Activated CD4-positive, alpha-beta T cell treated with anti-CD3 and anti-CD28 coated beads, Interleukin-10, Interleukin-2, amounts not matched to agents 100 ng/mL and 50 ng/mL, durations not matched to agents 16 hours and 8 hours (primary cell): ENCODE measurements at regions not wholly inside any gene's neighbourhood (a gene's known extent, or its start where the extent isn't known, plus 50 kb on each side); places are given as distances from the start of the nearest gene placed in this dataset.

Experiments used
- DNase-seq: peaks from one replicate; pipeline ENCODE4 v3.0.0-alpha.2; 2020

DNA sequence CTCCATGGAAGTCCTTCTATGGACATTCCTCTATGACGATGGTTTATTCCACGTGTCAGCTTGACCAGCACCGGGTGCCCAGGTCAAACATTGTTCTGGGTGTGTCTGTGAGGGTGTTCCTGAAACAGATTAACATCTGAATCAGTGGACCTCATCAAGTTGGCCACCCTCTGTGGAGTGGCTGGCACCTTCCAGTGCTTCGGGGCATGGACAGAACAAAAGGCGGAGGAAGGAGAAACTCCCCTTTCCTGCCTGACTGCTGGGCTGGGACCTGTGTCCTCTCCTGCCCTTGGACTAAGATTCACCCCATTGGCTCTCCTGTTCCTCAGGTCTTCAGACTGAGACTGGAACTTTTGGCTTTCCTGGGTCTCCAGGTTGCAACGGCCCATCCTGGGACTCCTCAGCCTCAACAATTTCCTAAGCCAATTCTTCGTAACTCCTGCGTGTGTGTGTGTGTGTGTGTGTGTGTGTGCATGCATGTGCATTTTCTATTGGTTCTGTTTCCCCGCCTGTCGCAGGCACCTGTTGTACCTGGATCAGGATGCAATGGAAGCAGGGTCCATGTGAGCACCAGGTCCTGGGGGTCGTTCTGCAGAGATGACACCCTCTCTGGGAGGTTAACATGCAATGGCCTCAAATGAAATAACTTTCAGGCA is 357.2 kb upstream of the SALL3 start:
- no peak for DNase-seq

DNA sequence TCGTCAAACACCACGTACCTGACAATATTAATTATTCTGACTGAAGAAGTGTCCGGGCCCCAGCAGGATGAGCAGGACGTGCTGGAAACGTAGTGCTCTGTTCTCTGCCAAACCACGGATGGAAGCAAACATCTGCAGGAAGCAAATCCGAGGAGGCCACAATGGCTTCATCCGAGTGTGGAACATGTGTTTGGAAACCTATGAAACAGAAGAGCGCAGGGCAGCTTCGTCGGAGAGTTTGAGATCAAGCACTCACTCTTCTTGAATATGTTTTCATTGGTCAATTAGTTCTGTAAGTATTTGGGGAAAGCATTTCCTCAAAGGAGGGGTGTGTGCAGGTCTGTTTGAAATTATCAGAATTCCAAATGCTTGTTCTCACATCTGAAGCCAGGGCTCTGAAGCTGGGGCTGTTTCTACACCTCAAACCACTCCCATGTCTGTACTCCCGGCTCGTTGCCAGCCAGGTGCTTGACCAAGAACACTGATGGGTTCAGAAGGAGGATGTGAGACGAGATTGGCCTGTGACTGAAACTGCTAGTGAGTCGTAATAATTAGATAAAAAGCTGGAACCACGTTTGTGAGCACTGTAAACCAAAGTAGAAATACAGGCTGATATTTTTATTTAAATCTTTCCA is 356.6 kb upstream of the SALL3 start:
- no peak for DNase-seq

DNA sequence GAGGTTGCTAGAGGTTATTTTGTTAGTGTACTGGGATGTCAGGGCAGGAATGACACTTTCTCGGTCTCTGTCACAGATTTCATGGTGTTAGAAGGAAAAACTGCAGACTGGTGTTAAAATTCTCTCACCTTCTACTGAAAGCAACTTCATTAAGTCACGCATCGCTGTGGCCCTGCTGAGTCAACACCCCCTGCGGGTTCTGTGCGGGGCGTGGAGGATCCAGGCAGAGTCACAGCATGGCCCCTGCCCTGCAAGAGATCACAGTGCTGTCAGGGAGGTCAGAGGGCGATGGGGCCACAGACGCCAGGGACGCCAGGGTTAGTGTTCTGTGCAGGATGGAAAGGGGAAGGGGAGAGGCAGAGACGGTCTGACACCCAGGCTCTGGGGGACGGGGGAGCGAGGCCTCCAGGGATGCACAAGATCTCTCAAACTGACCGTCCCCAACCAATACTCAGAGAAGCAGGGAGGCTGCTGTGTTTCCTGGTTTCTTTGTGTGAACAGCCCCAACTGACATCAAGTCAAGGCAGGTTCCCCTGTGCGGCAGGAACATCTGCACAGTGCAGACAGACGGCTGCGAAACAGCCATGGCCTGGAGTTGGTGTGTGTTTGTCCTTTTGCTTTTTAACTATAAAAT is 354.9 kb upstream of the SALL3 start:
- DNase-seq: no peak

DNA sequence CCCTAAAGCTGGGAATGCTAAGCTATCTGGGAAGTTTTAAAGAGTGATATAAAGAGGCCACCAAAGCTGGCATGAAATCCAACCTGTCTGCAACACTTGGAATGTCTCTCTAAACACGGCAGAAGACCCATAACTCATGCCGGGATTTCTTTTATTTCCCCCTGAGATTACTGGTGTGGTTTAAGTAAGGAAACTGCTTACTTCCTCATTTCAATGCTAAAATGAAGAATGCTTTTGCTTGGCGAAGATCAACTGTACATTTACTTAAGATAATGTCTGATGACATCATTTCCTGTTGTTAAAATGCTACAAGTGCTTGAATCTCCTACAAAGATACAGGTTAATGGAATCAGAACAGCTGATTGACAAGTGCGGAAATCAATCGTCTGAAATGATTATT is 353.8 kb upstream of the SALL3 start:
- DNase-seq: no peak

DNA sequence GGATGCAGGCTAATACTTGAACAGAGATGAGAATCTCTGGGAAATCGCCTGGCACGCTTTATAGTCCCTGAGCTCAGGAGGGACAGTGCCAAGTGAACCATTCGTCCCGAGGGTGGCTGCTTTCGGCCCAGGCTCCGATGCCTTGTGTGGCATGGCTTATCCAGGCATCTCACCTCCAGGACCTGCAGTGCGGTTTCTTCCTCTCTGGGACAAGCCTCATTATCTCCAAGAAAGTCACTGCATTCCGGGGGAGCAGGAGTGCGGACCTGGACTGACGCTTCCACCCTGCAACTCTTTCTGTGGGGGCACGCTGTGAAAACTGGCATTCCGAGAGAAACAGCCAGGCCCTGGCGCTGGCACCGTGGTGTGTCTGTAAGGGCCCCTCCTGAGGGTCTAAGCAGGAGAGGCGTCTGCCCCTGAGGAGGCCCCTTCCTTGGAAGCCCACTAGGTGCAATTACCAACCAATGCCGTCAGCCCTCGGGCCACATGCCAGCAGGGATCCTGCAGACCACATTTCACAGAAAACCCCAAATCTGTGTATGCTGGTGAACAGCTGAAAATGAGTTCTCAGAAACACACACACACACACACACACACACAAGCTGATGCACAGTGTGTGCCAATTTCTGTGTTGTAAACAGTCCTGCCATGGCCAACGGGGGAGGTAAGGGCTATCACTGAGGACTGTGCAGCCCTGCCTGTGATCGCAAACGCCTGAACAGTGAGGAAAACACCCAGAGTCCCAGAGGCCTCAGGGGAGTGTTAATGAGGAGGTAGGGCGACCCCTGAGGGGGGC is 351.9 kb upstream of the SALL3 start:
- no peak for DNase-seq

DNA sequence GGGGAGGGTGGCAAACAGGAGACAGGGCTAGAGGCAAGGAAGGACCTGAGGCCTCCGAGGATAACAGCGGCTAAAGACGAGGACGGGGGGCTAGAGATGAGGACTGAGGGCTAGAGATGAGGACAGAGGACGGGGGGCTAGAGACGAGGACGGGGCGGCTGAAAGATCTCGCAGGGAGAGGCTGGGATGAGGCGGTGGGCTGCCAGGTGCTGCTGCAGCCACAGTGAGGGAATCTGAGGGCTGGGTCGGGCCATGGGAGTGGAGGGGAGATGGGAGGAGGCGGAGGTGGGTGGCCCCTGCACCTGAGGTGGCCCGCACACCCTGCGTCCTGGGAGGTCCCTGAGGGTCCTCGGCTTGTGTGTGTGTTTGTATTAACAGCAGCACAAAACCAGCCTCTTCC is 350.2 kb upstream of the SALL3 start:
- no peak for DNase-seq

DNA sequence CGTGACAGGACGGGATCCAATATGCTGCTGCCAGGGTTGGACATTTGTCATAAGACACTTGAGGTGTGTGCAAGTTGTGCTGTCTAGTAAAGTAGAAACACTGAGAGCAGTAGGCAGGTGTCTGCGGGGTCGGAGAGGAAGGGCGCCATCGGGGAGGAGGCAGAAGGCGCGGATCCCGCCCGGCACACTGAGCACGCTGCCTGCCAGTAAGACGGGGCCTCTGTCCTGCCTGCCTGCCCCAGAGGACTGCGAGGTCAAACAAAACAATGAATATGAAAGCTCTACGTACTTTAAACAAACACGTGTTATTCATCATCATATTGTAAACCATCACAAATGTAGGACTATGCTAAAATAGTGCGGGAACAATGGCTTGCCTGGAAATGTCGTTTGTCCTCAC is 349.3 kb upstream of the SALL3 start:
- DNase-seq: no peak

DNA sequence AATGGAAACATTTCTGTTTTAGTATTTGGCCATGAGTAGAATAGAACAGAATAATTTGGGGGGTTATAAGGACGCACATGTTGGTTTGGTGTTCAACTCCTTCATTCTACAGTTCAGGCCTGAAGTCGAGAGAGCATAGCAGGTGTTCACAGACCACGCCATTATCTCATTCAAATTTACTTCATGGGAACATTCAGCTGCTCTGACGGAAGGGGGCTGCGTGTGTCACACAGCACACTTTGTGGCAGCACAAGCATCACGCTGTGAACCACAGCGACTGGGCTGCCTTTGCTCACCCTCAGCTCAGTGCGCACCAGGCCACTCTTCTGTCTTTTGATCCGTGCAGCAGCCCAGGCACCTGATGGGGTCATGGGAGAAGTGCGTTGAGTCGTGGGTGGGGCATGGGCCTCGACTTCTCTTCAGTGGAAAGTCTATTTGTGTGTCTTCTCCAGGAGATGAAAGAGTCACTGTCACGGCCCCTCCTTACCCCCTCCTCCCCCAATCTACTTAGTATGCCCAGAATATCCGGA is 348.6 kb upstream of the SALL3 start:
- DNase-seq: no peak

DNA sequence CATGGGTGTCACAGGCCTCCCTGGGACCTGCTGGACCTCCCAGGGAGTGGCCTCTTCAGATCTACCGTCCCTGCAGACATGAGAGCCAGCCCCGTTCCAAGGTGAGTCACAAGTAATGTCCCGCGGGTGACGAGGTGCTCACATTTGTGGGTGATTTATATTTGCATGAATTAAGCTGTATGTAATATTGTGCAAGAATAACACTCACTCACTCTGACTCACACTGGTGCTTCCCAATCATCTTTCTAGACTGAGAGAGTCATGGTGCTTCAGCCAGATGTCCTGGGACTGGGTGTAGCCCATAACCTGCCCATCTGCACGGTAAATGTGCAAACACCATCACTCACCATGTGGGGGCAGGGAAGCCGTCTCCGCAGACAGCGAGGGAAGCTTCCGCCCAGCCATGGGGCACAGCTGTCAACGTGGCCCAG is 347.5 kb upstream of the SALL3 start:
- no peak for DNase-seq

DNA sequence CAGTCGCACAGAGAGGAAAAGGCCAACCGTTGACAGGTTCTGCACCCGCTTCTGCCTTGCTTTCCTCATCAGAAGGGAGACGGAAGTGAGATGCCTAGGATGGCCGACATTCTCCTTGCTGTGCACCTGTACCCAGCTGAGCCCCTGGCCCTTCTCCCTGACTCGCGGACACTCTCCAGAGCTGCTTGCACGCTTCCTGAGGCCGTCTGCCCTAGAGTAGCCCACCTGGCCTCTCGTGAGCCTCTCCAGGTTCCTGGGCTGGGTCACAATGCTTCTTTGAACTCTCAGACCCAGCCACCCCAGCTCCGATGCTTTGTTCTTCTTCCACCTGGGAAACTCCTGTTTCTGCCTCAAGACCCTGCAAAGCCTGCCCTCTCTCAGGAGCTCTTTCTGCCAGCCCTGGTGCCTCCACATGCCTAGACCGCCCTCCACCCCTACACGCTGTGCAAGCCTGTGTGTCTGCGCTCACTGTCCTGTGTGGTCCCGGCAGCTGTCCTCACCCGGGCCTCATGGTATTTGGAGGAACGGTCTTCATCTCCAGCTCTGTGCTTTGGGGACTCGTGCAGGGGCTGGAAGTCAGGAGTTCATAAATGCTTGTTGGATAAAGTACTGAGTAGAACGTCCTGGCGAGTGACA is 345.4 kb upstream of the SALL3 start:
- DNase-seq: no peak

DNA sequence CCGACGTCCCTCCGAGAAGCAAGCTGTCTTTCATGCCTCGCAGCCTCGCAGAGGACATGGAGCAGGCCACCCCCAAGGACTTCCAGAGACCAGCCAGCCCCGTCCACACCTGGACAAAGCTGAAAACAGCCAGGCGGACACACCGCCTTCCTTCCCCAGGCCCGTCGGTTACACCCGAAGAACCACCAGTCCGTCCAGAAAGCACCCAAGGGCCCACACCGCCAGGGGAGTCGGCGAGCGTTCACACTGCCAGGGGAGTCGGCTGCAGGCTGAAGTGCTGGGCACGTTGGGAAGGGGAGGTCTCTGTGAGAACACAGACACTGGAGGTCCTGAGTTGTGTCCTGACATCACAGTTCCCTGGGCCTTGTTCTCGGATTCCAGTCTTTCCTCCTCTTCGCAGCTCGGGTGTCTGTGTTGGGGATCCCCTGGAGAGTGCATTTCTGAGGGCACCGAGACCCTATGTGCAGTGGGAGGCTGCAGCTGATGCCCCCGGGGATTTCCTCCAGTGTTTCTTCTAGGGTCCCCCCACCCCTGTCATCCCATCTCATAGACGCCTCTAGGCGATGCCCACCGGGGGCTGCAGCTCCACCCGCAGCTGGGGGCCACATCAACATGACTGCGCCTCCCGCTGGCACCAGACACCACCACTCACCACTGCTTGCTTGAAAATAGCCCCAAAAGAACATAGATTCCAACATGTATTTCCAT is 344.4 kb upstream of the SALL3 start:
- DNase-seq: no peak

DNA sequence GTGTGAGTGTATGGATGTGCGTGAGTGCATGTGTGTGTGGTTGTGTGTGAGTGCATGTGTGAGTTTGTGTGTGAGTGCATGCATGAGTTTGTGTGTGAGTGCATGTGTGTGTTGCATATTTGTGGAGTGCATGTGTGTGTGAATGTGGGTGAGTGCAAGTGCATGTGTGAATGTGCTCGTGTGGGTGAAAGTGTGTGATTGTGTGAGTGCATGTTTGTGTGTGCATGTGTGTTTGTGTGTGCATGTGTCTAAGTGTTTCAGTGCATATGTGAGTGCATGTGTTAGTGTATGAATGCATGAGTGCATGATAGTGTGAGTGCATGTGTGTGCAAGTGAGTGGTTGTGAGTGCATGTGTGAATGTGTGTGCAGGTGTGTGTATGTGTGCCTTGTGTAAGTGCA is 343.4 kb upstream of the SALL3 start:
- no peak for DNase-seq

DNA sequence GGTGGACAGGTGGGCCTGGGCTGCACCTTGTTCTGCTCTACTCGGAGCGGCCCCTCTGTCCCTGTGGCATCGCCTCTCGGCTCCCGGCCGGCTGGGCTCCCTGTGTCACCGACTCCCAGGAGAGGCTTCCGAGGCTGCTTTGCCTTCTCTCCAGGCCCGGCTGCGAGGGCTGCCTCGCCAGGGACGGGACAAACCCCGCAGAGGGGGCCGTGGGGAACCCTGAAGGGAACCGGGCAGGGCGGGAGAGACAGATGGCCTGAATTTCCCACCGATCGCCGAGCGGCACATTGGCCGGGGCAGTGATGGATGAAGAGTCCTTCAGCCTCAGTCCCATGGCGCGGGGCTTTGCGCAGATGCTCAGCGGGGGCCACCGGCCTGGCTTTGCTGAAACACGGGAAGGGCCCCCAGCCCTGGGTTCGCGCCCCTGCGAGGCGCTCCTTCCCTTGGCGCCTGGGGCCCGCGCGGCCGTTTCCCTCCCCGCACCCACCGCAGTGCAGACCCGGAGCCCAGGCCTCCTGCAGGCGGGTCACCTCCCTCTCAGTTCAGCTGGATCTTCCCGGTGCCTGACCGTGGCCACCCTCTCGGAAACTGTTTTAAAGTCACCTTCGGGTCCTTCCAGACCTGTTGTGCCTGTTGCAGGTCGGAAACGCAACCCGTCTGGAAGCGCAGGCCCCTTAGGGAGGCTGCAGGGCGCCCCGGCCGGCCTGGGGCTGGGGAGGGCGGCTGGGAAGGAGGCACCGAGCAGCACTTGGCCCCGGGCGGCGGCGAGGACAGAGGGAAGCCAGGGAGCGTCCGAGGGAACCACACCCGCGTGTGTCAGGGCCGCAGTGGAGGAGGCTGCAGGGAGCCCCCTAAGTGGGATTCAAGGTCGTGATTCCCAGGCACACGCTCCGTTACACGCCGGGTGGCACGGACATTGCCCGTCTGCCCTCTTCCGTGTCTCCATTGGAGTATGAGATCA is 341.9 kb upstream of the SALL3 start:
- DNase-seq: no peak

DNA sequence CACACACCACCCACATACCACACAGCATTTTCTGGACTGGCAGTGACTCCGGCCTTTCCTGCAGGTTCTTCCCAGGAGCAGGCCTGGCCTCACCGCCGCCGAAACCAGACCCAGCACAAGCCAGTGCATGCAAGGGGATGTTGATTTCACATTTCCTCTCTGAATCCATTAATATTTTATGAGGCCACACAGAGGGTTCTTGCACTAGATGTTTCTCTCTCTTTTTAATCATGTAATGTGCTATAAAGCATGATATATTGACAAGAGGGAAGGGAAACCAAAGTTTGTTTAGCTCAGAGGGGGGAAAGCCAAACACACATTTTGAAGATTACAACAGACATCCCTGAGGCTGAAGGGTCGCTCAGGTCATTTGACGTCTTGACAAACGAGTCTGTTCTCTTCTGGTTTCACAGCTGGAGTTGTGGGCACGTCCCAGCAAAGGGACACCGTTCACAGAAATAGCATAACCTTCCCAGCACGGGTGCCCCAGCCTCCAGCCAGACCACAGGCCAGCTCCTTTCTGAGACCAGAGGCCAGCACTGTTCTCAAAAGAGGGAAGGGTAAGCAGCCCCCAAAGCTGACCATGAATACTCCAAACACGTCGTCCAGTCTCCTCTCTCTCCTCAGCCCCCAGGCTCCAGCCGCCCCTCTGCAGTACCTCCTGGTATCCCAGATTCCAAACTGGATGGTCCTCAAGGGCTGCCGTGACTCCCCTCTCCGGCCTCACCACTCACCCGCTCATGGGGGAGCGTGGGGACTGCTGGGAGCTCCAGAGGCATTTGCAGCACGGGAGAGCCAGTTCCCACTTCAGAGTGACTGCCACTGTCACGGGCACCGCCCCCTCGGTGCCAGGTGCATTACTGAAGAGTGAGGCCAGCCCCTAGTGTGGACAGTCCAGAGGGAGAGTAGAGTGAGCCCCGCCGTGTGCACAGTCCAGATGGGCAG is 340.3 kb upstream of the SALL3 start:
- DNase-seq: no peak

DNA sequence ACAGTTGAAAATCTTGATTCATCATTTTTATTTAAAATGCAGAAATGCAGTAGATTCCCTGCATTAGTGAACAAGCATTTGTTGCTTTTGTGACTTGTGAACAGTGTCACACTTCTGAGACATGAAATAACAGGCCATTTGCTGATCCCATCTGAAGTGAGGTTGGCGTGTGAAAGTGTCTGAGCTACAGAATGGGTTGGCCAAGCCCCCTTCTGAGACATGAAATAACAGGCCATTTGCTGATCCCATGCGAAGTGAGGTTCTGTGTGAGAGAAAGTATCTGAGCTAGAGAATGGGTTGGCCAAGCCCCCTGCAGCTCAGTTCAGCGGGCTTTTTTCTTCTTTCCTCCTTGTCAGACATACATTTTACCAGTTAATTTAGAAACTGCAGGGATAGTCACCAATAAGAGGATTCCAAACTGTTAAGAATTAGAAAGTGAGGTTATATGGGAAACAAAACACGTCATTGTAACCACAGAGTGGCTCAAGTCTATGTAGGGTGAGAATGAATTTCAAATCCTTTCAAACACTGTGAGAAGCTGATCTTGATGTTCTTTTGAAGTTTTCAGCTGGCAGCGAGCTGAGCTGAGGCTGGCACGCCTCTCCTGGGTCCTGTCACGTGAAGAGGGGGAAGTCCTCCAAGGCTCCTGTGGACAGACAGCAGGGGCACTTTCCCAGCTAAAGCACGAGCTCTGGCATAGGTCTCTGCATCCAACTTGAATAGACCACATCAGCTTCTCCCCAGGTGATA is 339.2 kb upstream of the SALL3 start:
- DNase-seq: no peak

DNA sequence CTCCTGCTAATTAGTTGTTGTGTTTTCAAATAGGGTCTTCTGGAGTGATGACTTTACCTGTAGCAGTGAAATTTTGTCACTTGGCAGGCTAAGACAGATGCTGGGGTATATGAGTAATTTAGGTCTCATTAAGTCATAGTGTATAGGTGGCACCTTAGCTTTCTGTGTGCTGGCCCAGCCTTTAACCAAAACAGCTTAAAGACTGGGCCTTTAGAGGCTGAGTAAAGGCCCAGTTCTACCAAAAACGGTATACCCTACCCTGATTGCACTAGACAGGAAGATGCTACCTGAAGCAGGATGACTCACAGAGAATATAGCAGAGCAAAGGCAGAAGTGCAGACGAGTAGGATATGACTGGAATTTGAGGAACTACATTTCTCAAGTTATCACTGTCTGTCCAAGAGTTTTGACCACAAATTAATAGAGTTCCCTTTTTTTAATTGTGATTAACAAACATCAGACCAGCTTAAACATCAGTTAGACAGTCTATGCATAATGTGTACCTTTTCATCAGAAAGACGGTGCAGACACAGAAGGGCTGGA is 337.9 kb upstream of the SALL3 start:
- no peak for DNase-seq

DNA sequence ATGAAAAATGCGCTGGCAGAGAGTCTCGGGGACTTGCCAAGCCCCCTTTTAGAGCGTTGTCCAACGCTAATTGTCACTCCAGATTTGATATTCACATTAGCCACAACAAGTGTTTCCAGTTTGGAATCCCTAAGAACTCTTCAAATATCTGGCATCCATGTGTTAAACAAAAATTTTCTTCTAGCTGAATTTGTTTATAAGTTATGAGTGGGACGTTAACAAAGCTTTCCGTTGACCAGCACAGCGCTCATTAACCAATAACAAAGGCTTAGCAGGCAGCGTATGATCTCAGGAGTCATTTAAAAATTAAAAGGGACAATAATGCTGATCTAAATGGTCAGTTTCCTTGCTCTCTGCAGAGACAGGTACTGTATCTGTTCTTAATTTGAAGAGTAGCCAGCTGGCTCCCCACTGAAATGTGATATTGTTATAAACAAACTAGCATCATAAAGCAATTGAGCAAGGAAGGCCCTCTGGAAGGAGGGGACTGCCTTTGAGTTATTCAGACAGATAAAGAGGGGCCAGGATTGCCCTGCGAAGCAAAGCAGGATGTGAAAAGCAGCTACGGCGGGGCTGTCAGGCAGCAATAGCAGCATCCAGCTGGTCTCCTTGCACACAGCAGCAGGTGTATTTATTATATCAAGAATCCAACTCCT is 337.2 kb upstream of the SALL3 start:
- DNase-seq: no peak

DNA sequence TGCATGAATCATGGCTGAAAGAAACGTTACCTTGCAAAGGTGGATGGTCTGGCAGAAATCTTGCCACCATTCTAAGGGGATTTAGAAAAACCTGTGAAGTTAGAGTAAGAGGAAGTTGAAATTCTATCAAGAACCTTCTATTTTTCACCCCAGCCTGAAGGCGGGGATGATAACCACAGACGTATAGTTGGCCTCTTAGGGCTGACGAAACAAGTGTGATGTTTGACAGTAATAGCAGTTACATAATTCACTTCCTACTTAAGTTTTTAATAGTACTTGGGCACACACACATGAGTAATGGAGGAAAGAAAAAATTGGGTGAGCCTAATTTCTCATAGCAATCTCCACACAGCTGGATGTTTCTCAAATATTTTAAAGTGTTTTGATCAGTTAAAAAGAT is 336.6 kb upstream of the SALL3 start:
- no peak for DNase-seq
